ENCODE measurements at regions not wholly inside any gene's neighbourhood (a gene's known extent, or its start where the extent isn't known, plus 50 kb on each side); places are given as distances from the start of the nearest gene placed in this dataset.

- no peak for TF ChIP-seq EZH2 (optimal IDR thresholded peaks at IDR 0.05; ENCODE audit: low read depth, low read length)
- no peak for TF ChIP-seq EZH2phosphoT487 (IDR thresholded peaks at IDR 0.05; ENCODE audit: low read length)
- TF ChIP-seq, protein P1, sequence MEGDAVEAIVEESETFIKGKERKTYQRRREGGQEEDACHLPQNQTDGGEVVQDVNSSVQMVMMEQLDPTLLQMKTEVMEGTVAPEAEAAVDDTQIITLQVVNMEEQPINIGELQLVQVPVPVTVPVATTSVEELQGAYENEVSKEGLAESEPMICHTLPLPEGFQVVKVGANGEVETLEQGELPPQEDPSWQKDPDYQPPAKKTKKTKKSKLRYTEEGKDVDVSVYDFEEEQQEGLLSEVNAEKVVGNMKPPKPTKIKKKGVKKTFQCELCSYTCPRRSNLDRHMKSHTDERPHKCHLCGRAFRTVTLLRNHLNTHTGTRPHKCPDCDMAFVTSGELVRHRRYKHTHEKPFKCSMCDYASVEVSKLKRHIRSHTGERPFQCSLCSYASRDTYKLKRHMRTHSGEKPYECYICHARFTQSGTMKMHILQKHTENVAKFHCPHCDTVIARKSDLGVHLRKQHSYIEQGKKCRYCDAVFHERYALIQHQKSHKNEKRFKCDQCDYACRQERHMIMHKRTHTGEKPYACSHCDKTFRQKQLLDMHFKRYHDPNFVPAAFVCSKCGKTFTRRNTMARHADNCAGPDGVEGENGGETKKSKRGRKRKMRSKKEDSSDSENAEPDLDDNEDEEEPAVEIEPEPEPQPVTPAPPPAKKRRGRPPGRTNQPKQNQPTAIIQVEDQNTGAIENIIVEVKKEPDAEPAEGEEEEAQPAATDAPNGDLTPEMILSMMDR (IDR thresholded peaks at IDR 0.05; ENCODE audit: low read length): no peak
- no peak for DNase-seq
- no peaks in the 10 kb centered on the region for H3K4me1 ChIP-seq (ENCODE audit: low read length)
- H3K27ac ChIP-seq (ENCODE audit: low read length): no peak overlapping the region
- H3K4me2 ChIP-seq (ENCODE audit: low read depth, low read length): no peak overlapping the region
- H3K9ac ChIP-seq (ENCODE audit: low read length): no peak overlapping the region
- H3K79me2 ChIP-seq (ENCODE audit: low read length): no peaks in the 10 kb centered on the region
- H4K20me1 ChIP-seq (ENCODE audit: insufficient read depth, low read length): no peaks in the 10 kb centered on the region
- H3K36me3 ChIP-seq (replicated peaks; ENCODE audit: insufficient read depth, low read length): no peaks in the 10 kb centered on the region
- no peaks in the 10 kb centered on the region for H3K27me3 ChIP-seq (replicated peaks; ENCODE audit: insufficient read depth, low read length)
- no peaks in the 10 kb centered on the region for H3K9me2 ChIP-seq (replicated peaks; ENCODE audit: insufficient read depth, low read length)
- H3K9me3 ChIP-seq (replicated peaks; ENCODE audit: insufficient read depth, low read length): no peaks in the 10 kb centered on the region
- H2AFZ ChIP-seq (ENCODE audit: low read length): no peak overlapping the region
- no peaks in the 10 kb centered on the region for H3F3A ChIP-seq (ENCODE audit: insufficient read depth, low read length)
- H3K4me3 ChIP-seq (ENCODE audit: low read length): no peak overlapping the region
These were observed 49.5 kb upstream of the RAB4A start for GRCh38 chr1:229221106-229222019.
